HG03196 (cell line): ENCODE measurements at regions not wholly inside any gene's neighbourhood (a gene's known extent, or its start where the extent isn't known, plus 50 kb on each side); places are given as distances from the start of the nearest gene placed in this dataset.

ENCODE experiments used
- ATAC-seq: cut with Tn5 transposase; IDR thresholded peaks from one replicate; pipeline ENCODE4 v1.9.1; 2021; ENCODE audit not compliant: unreplicated experiment

DNA sequence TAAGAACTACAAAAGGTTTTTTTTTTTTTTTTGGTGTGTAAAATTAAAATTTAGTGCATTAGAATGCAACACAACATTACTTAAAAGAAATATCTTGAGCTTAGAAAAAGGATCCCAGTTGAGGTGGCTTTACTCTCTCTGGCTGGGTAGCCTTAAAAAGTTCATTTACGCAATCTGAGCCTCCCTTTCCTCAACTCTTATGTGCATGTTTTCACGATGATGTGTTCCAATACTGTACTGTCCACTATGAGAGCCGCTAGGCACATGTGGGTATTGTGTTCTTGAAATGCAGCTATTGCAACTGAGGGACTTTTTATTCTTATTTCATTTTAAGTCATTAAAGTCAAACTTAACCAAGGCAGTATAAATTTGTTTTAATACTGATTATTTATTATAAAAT, 460.9 kb upstream of the SYT1 start:
- ATAC-seq: no peak

GRCh38 chr12:78406213-78406612, 458.4 kb upstream of the SYT1 start:
- ATAC-seq: no peak

GRCh38 chr12:78406828-78407227, 457.7 kb upstream of the SYT1 start:
- peak; percentile 87 for ATAC-seq

GRCh38 chr12:78407722-78408121, 456.9 kb upstream of the SYT1 start:
- ATAC-seq: no peak

GRCh38 chr12:78414071-78414470, 450.5 kb upstream of the SYT1 start:
- ATAC-seq: no peak

DNA sequence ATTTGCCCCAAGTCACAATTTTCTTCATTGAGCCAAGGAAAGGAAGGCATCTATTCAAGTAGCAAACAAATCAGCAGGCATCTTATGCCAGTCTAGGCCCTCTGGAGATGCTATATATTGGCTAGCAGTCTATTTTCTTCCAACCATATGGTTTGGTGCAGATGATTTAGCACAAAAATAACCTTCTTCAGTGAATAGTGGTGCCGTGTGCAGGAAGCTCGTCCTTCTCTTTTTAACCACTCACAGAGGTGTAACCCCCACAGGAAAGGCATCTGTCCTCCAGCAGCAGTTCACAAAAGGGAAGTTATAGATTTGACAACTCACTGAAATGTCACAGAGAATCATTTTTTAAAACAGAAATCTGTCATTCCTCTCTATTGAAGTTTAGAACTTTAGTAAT, 445.7 kb upstream of the SYT1 start:
- no peak for ATAC-seq

GRCh38 chr12:78419513-78419912, 445.1 kb upstream of the SYT1 start:
- no peak for ATAC-seq

DNA sequence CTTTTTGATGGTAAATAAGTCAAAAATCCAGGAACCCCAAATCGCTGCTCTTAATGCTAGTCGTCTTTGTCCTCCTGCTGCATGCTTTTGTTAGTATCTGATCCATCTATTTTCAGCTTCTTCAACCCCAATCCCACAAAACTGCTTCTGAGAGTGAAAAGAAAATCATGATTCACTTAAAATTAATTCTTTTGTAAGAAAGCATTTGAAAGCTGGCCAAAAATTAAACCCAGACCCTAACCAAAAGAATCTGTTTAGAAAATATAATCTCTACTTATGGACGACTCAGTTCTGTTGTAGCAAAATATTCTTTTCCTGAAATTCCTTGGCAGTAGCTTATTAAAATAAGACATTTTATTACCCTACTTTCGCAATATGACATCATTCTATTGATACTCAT, 443.6 kb upstream of the SYT1 start:
- no peak for ATAC-seq

DNA sequence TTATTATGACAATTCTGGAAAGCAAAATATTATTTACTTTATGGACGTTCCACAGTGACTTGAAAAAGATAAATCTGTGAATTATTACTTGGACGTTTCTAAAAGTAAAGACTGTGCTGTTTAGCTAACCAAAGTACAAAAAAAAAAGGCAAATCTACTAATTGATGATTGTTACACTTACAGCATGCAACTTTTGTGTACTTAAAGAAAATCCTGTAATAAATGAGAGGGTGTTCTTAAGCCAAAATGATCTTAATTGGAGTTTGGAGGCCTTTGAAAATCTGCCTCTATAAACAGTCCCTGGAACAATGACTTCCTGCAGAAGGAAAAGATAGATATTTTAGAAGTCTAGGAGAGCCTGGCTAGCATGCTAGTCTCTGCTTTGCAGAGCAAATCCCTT, 434.0 kb upstream of the SYT1 start:
- ATAC-seq: no peak

GRCh38 chr12:78431931-78432330, 432.6 kb upstream of the SYT1 start:
- no peak for ATAC-seq

DNA sequence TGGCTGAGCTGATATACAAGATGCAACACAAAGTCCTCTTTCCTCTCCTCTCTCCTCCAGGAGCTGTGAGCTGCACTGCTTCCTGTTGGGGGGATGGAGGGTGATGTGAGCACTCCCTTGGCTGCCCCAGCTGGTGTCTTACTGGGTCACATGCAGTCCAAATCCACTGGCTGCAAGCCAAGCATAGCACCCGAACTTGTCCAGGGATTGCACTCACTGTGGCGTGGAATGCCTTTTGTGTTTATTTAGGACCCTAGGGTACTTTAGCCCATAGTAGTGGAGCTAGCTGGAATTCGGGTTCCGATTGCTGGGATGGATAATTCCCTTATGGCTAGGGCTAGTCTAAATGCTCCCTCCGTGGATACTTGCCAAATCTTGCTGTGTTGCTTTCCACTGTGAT, 424.9 kb upstream of the SYT1 start:
- ATAC-seq: no peak

DNA sequence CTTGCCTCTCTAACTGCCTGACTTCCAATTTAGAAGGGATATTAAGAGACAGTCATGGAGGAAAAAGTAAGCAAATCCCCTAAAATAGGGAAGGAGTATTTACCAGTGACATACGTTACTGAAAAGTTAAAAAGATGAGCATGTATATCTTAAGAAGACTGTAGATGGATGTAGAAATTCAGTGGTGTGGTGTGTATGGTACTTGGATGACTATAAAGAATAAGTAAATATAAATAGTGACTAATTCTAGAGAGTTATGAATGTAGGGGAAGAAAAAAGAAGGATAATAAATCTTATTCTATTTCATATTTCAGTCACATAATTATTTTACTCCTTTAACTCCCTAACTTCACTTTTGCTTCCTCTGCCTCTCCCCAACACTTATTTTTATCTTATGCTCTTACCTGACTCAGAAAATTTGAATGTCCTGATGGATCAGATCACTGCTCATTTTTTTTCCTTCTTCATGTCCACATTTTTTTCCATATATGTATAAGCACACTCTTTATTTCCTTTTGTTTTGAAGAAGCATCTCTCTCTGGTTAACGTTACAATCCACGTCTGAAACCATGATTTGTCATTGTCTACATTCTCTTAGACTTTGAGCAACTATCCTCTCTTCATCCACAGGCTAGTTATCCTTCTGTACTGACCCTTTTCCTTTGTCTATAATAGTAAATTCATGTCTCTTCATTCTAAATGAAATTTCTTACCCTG, 422.7 kb upstream of the SYT1 start:
- ATAC-seq: no peak

- no peak for ATAC-seq
Observed at GRCh38 chr12:78442454-78442801, 422.1 kb upstream of the SYT1 start.

GRCh38 chr12:78446555-78446954, 418.0 kb upstream of the SYT1 start:
- no peak for ATAC-seq

DNA sequence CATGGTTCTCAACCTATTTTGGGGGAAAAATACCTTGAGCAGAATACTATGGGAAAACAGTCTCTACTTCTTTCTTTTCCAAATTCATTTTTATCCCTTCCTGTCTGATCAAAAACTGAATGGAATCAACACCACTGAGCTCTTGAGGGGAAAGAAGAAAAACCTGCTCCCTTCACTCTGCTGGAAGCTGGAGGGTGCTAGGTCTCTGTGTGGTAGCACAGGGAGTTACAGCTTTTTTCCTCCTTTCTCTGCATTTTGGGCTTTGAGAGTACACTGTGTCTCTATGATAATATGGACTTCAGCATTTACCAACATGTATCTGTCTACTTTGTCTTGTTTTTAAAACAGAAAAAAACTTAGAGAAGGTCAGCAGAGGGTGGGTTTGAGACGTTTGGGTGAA, 417.2 kb upstream of the SYT1 start:
- no peak for ATAC-seq

GRCh38 chr12:78448692-78449091, 415.9 kb upstream of the SYT1 start:
- no peak for ATAC-seq

GRCh38 chr12:78455991-78456390, 408.6 kb upstream of the SYT1 start:
- no peak for ATAC-seq

DNA sequence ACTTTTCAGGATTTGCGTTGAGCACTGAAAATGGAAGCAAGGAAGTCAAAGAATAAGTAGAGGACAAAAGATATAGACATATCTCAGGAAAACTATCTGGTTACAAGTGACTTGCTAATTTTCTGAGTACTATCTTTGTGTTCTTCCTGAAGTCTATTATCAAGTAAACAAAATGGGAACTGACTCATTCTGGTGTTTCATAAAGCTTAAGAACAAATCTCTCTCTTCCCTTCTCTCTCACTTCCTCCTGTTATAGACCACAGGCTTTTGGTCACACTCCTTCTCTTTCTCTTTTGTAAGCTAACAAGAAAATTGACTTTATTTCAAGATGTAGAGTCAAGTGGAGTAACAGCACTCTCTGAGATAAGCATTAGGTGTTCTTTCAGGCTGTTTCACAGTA, 406.6 kb upstream of the SYT1 start:
- peak; percentile 100 for ATAC-seq

DNA sequence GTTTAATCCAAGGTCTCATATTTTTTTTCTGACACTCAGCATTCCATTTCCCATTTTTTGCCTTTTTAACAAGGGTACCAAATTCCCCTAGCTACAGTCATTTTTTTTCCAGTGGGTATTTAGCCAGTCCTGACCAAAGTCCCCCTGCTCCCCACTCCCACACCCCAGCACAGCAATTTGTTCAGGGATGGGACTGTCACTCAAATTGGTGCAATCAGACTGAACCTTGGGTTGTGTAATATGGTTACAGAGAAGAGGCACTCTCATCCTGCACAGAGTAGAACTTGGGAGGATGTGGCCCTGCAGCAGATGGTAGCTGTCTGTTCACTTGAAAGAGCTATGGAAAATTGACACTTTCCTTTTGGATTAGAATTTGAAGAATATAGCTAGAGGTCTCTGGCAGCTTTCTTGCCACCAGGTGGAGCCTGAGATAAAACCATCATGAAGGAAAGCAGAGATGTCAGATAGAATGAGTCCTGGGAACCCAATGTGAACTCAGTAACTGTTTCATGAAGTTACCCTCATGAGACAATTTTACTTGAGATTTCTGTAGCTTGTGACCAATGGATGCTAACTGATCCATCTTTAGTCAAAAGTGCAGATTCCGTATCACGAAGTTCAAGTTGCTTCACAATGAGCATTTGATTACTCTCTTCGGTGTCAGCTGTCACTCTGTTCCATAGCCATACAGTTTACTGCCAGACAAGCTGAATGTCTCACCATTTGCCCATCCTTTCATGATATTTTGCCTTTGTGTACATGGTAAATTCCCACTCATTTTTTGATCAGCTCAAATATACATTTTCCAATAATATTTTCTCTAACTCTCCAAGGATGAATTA, 394.0 kb upstream of the SYT1 start:
- ATAC-seq: no peak

DNA sequence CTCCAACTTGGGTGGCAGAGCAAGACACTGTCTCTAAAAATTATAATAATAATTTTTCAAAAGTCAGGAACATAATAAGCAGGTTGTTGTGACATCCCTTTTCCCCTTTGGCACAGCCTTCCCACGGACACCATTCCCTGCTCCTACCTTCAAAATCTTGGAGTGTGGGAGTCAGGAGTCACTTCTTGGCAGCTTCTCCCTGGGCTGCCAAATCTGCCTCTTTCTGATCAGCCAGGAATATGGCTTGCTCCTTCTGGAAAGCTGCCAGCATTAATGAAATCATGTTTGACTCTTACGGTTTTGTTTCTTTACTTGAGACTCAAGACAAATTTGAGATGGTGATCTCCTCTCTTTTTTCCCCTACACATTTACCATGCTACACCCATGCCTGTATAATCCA, 391.4 kb upstream of the SYT1 start:
- ATAC-seq: no peak

DNA sequence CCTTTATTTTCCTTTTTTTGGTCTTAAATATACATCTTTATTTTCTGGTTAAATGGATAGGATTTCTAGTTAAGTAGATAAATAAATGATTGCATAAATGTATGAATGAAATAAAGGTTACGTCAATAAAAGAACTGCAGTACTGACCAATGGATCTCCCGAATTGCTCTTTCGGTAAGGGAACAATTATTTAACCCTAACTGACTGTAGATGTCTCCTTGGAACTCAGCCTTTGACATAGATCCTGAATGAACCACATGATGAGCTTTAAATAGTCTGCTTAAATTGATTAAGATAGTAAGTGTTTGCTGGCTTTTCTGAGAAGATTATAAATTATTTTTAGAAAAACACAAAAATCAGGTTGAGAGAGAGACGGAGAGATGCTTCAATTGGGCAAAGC, 391.0 kb upstream of the SYT1 start:
- ATAC-seq: no peak

- no peak for ATAC-seq
Observed at GRCh38 chr12:78483767-78484315, 380.7 kb upstream of the SYT1 start.
